Omental fat pad (tissue), 3 donors: ENCODE measurements at regions not wholly inside any gene's neighbourhood (a gene's known extent, or its start where the extent isn't known, plus 50 kb on each side); places are given as distances from the start of the nearest gene placed in this dataset.

Source experiments
- ATAC-seq: fragments of 150-250 bp; one replicate; pipeline ENCODE4 v1.9.1; 2016; ENCODE audit warnings: mild to moderate bottlenecking, moderate library complexity; ENCODE audit not compliant: low FRiP score
- DNase-seq: peaks from one replicate; pipeline ENCODE4 v3.0.0-alpha.2; 2019; ENCODE audit warnings: low spot score
- CTCF ChIP-seq, 3 donors: fragments of 450-650 bp; IDR thresholded peaks; one replicate each; pipeline ENCODE4 v1.5.1; 2016 to 2017; ENCODE audit warnings: antibody characterized with exemption in 3 of 3, mild to moderate bottlenecking in 3 of 3, moderate library complexity in 2 of 3

DNA sequence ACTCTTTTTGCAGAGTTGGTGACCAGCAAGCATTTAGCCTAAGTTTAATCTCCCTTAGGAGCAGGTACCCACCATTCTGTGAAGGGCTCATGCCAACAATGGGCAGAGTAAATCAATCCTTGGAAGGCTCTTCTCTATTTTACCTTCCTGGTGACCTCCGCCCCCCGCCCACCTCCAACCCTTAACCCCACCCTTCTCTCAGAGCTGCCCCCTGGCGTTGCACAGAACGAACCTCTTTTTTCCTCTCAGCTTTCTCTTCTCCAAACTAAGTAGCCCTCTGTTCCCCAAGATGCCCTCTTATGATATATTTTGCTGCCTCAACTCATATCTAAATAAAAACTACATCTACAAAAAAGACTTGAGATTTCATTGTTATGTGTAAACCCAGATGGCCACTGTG, 186.8 kb downstream of the SEC16B start:
- ATAC-seq = no peak
- no peak for TF ChIP-seq CTCF (IDR thresholded peaks at IDR 0.05)
- DNase-seq = no peak

- ATAC-seq (peak; percentile 78), DNase-seq (no peak)
- no peak for TF ChIP-seq CTCF (IDR thresholded peaks at IDR 0.05)
Observed at GRCh38 chr1:177780096-177780700, 189.7 kb downstream of the SEC16B start.

GRCh38 chr1:177779166-177779965, 190.5 kb downstream of the SEC16B start:
- no peak for TF ChIP-seq CTCF (IDR thresholded peaks at IDR 0.05)
- DNase-seq = no peak
- no peak for ATAC-seq

DNA sequence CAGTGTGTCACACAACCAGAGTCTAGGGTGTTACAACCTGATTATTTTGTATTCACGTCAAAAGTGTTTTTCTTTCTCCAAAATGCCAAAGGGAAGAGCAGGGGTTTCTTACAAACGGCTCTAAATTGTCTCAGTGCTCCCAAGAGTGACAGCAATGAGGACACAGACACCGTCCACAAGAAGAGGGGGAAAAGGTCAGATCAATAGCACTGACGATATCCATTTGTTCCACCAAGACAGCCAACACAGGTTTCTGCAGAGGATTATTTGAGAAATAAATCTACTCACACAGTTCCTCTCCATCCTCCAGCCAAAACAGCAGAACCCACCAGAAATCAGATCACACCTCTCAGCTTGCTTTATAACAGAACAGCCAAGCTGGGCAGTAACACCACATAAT, 193.9 kb downstream of the SEC16B start:
- DNase-seq (no peak), ATAC-seq (no peak)
- TF ChIP-seq CTCF (IDR thresholded peaks at IDR 0.05) = no peak

DNA sequence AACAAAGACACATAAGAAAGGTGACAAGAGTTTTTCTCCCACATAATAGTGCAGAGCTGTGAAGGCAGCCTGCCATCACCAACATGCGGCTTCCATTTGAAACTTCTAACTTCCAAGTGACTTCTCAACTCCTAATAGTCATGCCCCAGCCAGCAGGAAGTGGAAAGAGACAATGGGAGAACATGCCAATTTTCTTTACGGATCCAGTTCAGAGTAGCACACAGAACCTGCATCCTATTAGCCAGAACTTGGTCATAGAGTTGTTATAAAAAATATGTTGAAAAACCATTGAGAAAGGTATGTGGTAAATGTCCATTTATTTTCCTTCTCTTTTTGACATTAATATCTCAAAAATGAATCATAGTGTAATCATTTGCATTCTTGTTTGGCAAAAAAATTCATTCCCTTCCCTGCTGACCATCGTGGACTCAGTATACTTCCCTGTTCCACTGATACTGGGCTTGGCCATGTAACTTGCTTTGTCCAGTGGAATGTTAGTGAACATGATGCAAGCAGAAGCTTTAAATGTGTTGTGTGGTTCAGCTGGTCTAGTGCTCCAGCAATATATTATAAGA, 197.4 kb downstream of the SEC16B start:
- ATAC-seq (no peak), DNase-seq (no peak)
- TF ChIP-seq CTCF (IDR thresholded peaks at IDR 0.05) = no peak

- TF ChIP-seq CTCF (IDR thresholded peaks at IDR 0.05) = no peak
- ATAC-seq = no peak
- DNase-seq = no peak
Observed at GRCh38 chr1:177771688-177772087, 198.2 kb downstream of the SEC16B start.
